Natural killer cell (primary cell): ENCODE measurements at regions not wholly inside any gene's neighbourhood (a gene's known extent, or its start where the extent isn't known, plus 50 kb on each side); places are given as distances from the start of the nearest gene placed in this dataset.
"Not testable (repeated sequence)": the region's sequence is repeated elsewhere in the genome, so short reads cannot be mapped to it uniquely, and the experiment has no call there.

Experiments used
- ATAC-seq, 3 donors: fragments of 150-1000 bp in 2 of 3; fragments of 200-7000 bp in 1 of 3; cut with Tn5 transposase; 1 replicate in 1 of 3; 2 replicates in 2 of 3; pipeline ENCODE4 v1.10.0; 2021; ENCODE audit warnings: mild to moderate bottlenecking in 2 of 3, moderate library complexity in 2 of 3
- DNase-seq, 2 donors: peaks; one replicate each; pipeline versions ENCODE4 v3.0.0 to v3.0.0-alpha.2; 2013 to 2021; ENCODE audit warnings: mixed read lengths in 1 of 2
- H3K27ac ChIP-seq: one replicate; pipeline ENCODE4 v1.5.1; 2013; ENCODE audit warnings: mild to moderate bottlenecking, low read length
- H3K27me3 ChIP-seq: one replicate; pipeline ENCODE4 v1.6.1; 2013; ENCODE audit warnings: low read length; ENCODE audit not compliant: control insufficient read depth, insufficient read depth
- H3K36me3 ChIP-seq: one replicate; pipeline ENCODE4 v1.6.1; 2013; ENCODE audit warnings: low read length; ENCODE audit not compliant: control insufficient read depth, insufficient read depth
- H3K4me1 ChIP-seq: one replicate; pipeline ENCODE4 v1.6.1; 2013; ENCODE audit warnings: low read length; ENCODE audit not compliant: control insufficient read depth, insufficient read depth
- H3K4me3 ChIP-seq: one replicate; pipeline ENCODE4 v1.5.1; 2013; ENCODE audit warnings: low read length
- H3K9me3 ChIP-seq: one replicate; pipeline ENCODE4 v1.6.1; 2013; ENCODE audit warnings: low read length; ENCODE audit not compliant: control insufficient read depth, insufficient read depth
- H3K27ac Mint-ChIP-seq, 2 donors: one replicate each; pipeline ENCODE4 v1.8.0; 2022; ENCODE audit warnings: mild to moderate bottlenecking in 2 of 2, mixed read lengths in 2 of 2, moderate library complexity in 1 of 2
- H3K27me3 Mint-ChIP-seq, 2 donors: one replicate each; pipeline ENCODE4 v1.8.0; 2022; ENCODE audit warnings: low read depth in 2 of 2, mixed read lengths in 2 of 2
- H3K36me3 Mint-ChIP-seq: one replicate; pipeline ENCODE4 v1.8.0; 2022; ENCODE audit warnings: mixed read lengths
- H3K4me1 Mint-ChIP-seq, 2 donors: one replicate each; pipeline ENCODE4 v1.8.0; 2022; ENCODE audit warnings: mixed read lengths in 2 of 2
- H3K4me3 Mint-ChIP-seq: one replicate; pipeline ENCODE4 v1.8.0; 2022; ENCODE audit warnings: mild to moderate bottlenecking, moderate library complexity, mixed read lengths
- H3K9me3 Mint-ChIP-seq, 2 donors: one replicate each; pipeline ENCODE4 v1.8.0; 2022; ENCODE audit warnings: mixed read lengths in 2 of 2
- WGBS: methylation state at CpG from one replicate; pipeline ENCODE4 v1.1.7; 2013; ENCODE audit warnings: missing lambda C conversion rate; ENCODE audit not compliant: insufficient coverage; 5-methylcytosine and 5-hydroxymethylcytosine counted together
- intact Hi-C: fragments of 100-400 bp; cut with micrococcal nuclease; formaldehyde crosslinking; loops from one replicate; pipeline ENCODE4 v1.14.2; 2022
- TF ChIP-seq, protein P1 (sequence below): fragments of 200-600 bp; IDR thresholded peaks from one replicate; pipeline ENCODE4 v1.8.0; 2022; ENCODE audit warnings: antibody characterized with exemption

DNA sequence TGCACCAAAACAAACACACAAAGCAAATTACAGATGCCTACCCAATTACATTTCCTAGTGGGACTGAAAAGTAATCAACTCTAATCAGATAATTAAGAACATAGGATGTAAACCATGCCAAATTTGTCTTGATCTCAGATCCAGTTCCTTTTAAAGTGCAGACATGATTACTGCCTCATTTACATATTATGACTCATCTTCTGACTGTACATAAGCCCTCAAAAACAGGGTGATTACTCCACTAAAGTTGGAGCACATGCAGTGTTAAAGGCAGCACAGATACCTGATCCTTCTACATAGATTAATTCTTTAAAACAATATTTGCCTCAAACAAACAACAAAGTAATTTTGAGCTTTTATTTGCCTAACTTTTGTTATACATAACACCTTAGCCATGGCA, 337.2 kb downstream of the RPS29 start:
- Histone ChIP-seq H3K9me3 (no peaks in the 10 kb centered on the region), H3K27ac (no peak overlapping the region), H3K4me1 (no peaks in the 10 kb centered on the region), H3K4me3 (no peak overlapping the region), H3K36me3 (no peaks in the 10 kb centered on the region), H3K27me3 (no peaks in the 10 kb centered on the region)
- Mint-ChIP-seq H3K36me3 (no peaks in the 10 kb centered on the region), H3K4me1 (no peaks in the 10 kb centered on the region), H3K9me3 (peaks cover 5 to 10% of the 10 kb centered on the region in 2 donors), H3K27ac (no peak overlapping the region), H3K27me3 (peaks cover 0 to 2% of the 10 kb centered on the region in 2 donors), H3K4me3 (no peak overlapping the region)
- TF ChIP-seq, protein P1, sequence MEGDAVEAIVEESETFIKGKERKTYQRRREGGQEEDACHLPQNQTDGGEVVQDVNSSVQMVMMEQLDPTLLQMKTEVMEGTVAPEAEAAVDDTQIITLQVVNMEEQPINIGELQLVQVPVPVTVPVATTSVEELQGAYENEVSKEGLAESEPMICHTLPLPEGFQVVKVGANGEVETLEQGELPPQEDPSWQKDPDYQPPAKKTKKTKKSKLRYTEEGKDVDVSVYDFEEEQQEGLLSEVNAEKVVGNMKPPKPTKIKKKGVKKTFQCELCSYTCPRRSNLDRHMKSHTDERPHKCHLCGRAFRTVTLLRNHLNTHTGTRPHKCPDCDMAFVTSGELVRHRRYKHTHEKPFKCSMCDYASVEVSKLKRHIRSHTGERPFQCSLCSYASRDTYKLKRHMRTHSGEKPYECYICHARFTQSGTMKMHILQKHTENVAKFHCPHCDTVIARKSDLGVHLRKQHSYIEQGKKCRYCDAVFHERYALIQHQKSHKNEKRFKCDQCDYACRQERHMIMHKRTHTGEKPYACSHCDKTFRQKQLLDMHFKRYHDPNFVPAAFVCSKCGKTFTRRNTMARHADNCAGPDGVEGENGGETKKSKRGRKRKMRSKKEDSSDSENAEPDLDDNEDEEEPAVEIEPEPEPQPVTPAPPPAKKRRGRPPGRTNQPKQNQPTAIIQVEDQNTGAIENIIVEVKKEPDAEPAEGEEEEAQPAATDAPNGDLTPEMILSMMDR: no peak
- no peak for DNase-seq
- intact Hi-C loops: no loop called here
- no peak for ATAC-seq

DNA sequence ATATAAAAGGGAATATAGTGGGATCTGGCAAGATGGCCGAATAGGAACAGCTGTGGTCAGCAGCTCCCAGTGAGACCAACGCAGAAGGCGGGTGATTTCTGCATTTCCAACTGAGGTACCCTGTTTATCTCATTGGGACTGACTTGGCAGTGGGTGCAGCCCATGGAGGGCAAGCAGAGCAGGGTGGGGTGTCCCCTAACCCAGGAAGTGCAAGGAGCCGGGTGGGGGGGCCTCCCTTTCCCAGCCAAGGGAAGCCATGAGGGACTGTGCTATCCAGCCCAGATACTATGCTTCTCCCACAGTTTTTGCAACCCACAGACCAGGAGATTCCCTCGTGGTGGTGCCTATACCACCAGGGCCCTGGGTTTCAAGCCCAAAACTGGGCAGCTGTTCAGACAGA, 342.4 kb downstream of the RPS29 start:
- H3K36me3 Mint-ChIP-seq, H3K4me3 ChIP-seq, intact Hi-C loops, H3K4me3 Mint-ChIP-seq, ATAC-seq, H3K9me3 ChIP-seq, H3K36me3 ChIP-seq, H3K9me3 Mint-ChIP-seq, H3K27ac ChIP-seq, H3K4me1 ChIP-seq, DNase-seq, H3K27ac Mint-ChIP-seq, H3K27me3 ChIP-seq, H3K4me1 Mint-ChIP-seq, H3K27me3 Mint-ChIP-seq: not testable (repeated sequence)
- WGBS: 82% methylated on average over 5 of the region's 5 CpGs

DNA sequence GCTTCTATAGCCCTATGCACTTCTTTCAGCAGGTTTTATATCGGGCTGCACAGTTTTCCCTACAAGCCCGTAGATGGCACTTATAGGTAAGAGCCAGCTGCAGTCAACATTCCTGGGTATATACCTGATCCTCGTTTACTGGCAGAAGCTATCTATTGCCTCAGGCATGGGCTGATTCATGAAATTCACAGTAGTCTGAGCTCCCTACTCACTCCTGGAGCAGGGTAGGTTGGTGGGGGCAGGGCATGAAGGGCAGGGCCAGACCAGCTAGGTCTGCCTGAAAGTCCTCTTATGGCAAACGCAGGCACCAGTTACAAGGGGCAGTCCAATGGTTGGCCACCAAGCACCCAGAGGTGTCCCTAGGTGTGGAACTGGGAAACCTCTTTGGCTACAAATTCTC, 345.8 kb downstream of the RPS29 start:
- H3K9me3 Mint-ChIP-seq: peaks cover 9 to 12% of the 10 kb centered on the region in 2 donors
- Histone ChIP-seq H3K4me3 (no peak overlapping the region), H3K9me3 (peaks cover 16% of the 10 kb centered on the region), H3K27ac (no peak overlapping the region), H3K36me3 (no peaks in the 10 kb centered on the region), H3K4me1 (no peaks in the 10 kb centered on the region), H3K27me3 (no peaks in the 10 kb centered on the region)
- no peak for DNase-seq
- no peak for ATAC-seq
- H3K27me3 Mint-ChIP-seq: peaks cover 0 to 2% of the 10 kb centered on the region in 2 donors
- no peaks in the 10 kb centered on the region for H3K36me3 Mint-ChIP-seq
- no peaks in the 10 kb centered on the region for H3K4me1 Mint-ChIP-seq
- no peak overlapping the region for H3K4me3 Mint-ChIP-seq
- 85% methylated on average over 4 of the region's 4 CpGs for WGBS
- intact Hi-C loops: no loop called here
- H3K27ac Mint-ChIP-seq: no peak overlapping the region
- TF ChIP-seq, protein P1: no peak

DNA sequence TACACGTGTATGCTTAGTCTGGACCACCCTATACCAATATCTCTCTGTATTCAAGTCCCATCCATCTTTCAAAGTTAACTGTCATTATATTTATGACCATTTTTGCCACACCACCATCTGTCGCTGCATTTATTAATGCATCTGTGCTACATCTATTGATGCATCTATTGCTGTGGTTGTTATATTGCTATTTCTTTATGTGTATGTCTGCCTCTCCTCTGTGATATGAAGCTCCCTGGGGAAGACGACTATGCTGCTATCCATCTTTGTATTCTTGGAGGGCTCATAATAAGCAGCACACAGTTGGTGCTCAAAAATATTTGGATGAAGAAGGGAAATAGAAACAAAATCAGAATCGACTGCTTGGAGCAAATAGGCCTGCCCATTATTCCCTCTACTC, 357.6 kb downstream of the RPS29 start:
- intact Hi-C loops: no loop called here
- H3K27me3 Mint-ChIP-seq: peaks cover 0 to 4% of the 10 kb centered on the region in 2 donors
- TF ChIP-seq, protein P1: no peak
- H3K4me3 Mint-ChIP-seq: no peak overlapping the region
- Histone ChIP-seq H3K4me1 (no peaks in the 10 kb centered on the region), H3K27me3 (no peaks in the 10 kb centered on the region), H3K9me3 (no peaks in the 10 kb centered on the region), H3K27ac (no peak overlapping the region), H3K36me3 (no peaks in the 10 kb centered on the region), H3K4me3 (no peak overlapping the region)
- H3K27ac Mint-ChIP-seq: no peak overlapping the region
- H3K36me3 Mint-ChIP-seq: no peaks in the 10 kb centered on the region
- no peak for DNase-seq
- H3K4me1 Mint-ChIP-seq: no peaks in the 10 kb centered on the region
- 80% methylated on average over 4 of the region's 4 CpGs for WGBS
- peaks cover 3 to 4% of the 10 kb centered on the region in 2 donors for H3K9me3 Mint-ChIP-seq
- no peak for ATAC-seq
